Ishikawa (cell line): ENCODE measurements at regions not wholly inside any gene's neighbourhood (a gene's known extent, or its start where the extent isn't known, plus 50 kb on each side); places are given as distances from the start of the nearest gene placed in this dataset.

ENCODE experiments used
- CEBPB ChIP-seq: IDR thresholded peaks from 2 replicates; pipeline ENCODE4 v1.6.1; 2012
- CREB1 ChIP-seq: IDR thresholded peaks from 2 replicates; pipeline ENCODE4 v1.6.1; 2012; ENCODE audit warnings: low read depth
- EGR1 ChIP-seq: IDR thresholded peaks from 2 replicates; pipeline ENCODE4 v1.6.1; 2012
- EP300 ChIP-seq: IDR thresholded peaks from 2 replicates; pipeline ENCODE4 v1.6.1; 2012; ENCODE audit warnings: borderline replicate concordance
- FOXM1 ChIP-seq: IDR thresholded peaks from 2 replicates; pipeline ENCODE4 v1.6.1; 2012; ENCODE audit warnings: low read depth, borderline replicate concordance
- NFIC ChIP-seq: IDR thresholded peaks from 2 replicates; pipeline ENCODE4 v1.6.1; 2012
- RAD21 ChIP-seq: IDR thresholded peaks from 2 replicates; pipeline ENCODE4 v1.6.1; 2012; ENCODE audit warnings: low read depth
- REST ChIP-seq: IDR thresholded peaks from 2 replicates; pipeline ENCODE4 v1.6.1; 2012; ENCODE audit warnings: low read depth, mild to moderate bottlenecking
- TAF1 ChIP-seq: IDR thresholded peaks from 2 replicates; pipeline ENCODE4 v1.6.1; 2012; ENCODE audit warnings: low read depth, mild to moderate bottlenecking
- TCF12 ChIP-seq: IDR thresholded peaks from 2 replicates; pipeline ENCODE4 v1.6.1; 2012; ENCODE audit warnings: low read depth
- TEAD4 ChIP-seq: IDR thresholded peaks from 2 replicates; pipeline ENCODE4 v1.6.1; 2012
- ZBTB7A ChIP-seq: IDR thresholded peaks from 2 replicates; pipeline ENCODE4 v1.6.1; 2012; ENCODE audit warnings: low read depth
- TF ChIP-seq, protein P1 (sequence below): IDR thresholded peaks from 2 replicates; pipeline ENCODE4 v1.6.1; 2012
- TF ChIP-seq, protein P2 (sequence below): IDR thresholded peaks from 2 replicates; pipeline ENCODE4 v1.6.1; 2012

DNA sequence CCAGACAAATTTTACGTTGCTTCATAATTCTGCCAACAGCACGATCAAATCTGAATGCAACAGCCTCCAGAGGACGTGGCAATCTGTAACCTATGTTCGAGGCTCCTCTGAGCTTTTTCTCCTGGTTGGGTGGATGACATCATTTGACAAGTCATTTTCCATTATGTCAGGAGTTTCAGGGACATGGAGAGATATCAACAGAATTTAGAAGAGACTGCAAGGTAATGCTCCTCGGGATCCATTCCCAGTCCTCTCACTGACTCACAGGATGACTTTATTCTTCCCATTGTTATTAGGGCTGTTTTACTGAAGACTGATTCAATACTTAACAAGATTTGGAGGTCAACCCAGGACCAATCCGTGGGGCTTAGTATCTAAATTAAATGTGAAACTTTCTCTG lies 72.5 kb upstream of the RNF152 start:
- TF ChIP-seq, protein P1, sequence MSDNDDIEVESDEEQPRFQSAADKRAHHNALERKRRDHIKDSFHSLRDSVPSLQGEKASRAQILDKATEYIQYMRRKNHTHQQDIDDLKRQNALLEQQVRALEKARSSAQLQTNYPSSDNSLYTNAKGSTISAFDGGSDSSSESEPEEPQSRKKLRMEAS, result no peak
- TF ChIP-seq EP300 (no peak), EGR1 (no peak), RAD21 (no peak), ZBTB7A (no peak), TCF12 (no peak), REST (no peak), FOXM1 (no peak), CEBPB (no peak), TAF1 (no peak), NFIC (no peak), CREB1 (no peak), TEAD4 (no peak)
- TF ChIP-seq, protein P2, sequence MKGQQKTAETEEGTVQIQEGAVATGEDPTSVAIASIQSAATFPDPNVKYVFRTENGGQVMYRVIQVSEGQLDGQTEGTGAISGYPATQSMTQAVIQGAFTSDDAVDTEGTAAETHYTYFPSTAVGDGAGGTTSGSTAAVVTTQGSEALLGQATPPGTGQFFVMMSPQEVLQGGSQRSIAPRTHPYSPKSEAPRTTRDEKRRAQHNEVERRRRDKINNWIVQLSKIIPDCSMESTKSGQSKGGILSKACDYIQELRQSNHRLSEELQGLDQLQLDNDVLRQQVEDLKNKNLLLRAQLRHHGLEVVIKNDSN, result no peak
